Heart left ventricle (tissue), 16 donors: ENCODE measurements at regions not wholly inside any gene's neighbourhood (a gene's known extent, or its start where the extent isn't known, plus 50 kb on each side); places are given as distances from the start of the nearest gene placed in this dataset.

Experiments
- ATAC-seq, 4 donors: fragments of 200-7000 bp; cut with Tn5 transposase; one replicate each; pipeline ENCODE4 v1.9.1; 2020 to 2022; ENCODE audit warnings: moderate library complexity in 4 of 4, mild to moderate bottlenecking in 3 of 4, moderate number of reproducible peaks in 1 of 4
- DNase-seq, 5 donors: peaks; one replicate each; pipeline ENCODE4 v3.0.0-alpha.2; 2020
- H3K27ac ChIP-seq, 12 donors: fragments of 200-600 bp; sonication (generic) in 4 of 12; one replicate each; pipeline versions ENCODE4 v1.5.0 to v1.8.0; 2016 to 2022; ENCODE audit warnings: mild to moderate bottlenecking in 2 of 12
- H3K27me3 ChIP-seq, 9 donors: fragments of 200-600 bp; sonication (generic) in 2 of 9; one replicate each; pipeline versions ENCODE4 v1.5.1 to v1.8.0; 2016 to 2022; ENCODE audit warnings: mild to moderate bottlenecking in 3 of 9
- H3K36me3 ChIP-seq, 9 donors: fragments of 200-600 bp; sonication (generic) in 2 of 9; one replicate each; pipeline versions ENCODE4 v1.5.0 to v1.8.0; 2018 to 2022; ENCODE audit warnings: mild to moderate bottlenecking in 2 of 9
- H3K4me1 ChIP-seq, 12 donors: fragments of 200-600 bp; sonication (generic) in 4 of 12; one replicate each; pipeline versions ENCODE4 v1.5.0 to v1.8.0; 2016 to 2022; ENCODE audit warnings: mild to moderate bottlenecking in 3 of 12
- H3K4me3 ChIP-seq, 12 donors: fragments of 200-600 bp; sonication (generic) in 4 of 12; one replicate each; pipeline versions ENCODE4 v1.5.0 to v1.8.0; 2017 to 2022; ENCODE audit warnings: mild to moderate bottlenecking in 9 of 12, moderate library complexity in 4 of 12
- H3K9me3 ChIP-seq, 12 donors: fragments of 200-600 bp; sonication (generic) in 4 of 12; one replicate each; pipeline versions ENCODE4 v1.5.0 to v1.8.0; 2016 to 2022; ENCODE audit warnings: mild to moderate bottlenecking in 1 of 12
- CTCF ChIP-seq, 12 donors: fragments of 200-600 bp; sonication (generic) in 4 of 12; IDR thresholded peaks; one replicate each; pipeline versions ENCODE4 v1.5.0 to v1.8.0; 2018 to 2022; ENCODE audit warnings: antibody characterized with exemption in 12 of 12, mild to moderate bottlenecking in 5 of 12
- POLR2A ChIP-seq, 2 donors: fragments of 450-650 bp; IDR thresholded peaks; one replicate each; pipeline ENCODE4 v1.6.1; 2017; ENCODE audit warnings: antibody characterized with exemption in 2 of 2, mild to moderate bottlenecking in 2 of 2, moderate library complexity in 2 of 2
- WGBS, 4 donors: extraction: QIAGEN DNeasy Blood & Tissue Kit in 2 of 4; methylation state at CpG; one replicate each; pipeline versions ENCODE4 v1.1.5 to v1.1.7; 2013 to 2018; 5-methylcytosine and 5-hydroxymethylcytosine counted together
- intact Hi-C, 10 donors: fragments of 100-400 bp; cut with DNase I; formaldehyde crosslinking; loops; one replicate each; pipeline versions ENCODE4 v1.11.1 to v1.14.2; 2022
- donor health status: ischemic (EF 13 %, LVEDD 7.1; RV severe dilation, severe dysfunction).
- donor health status: healthy with polysubstance abuse.
- donor health status: DM: no; HTN: yes; CAD: no.
- donor health status: DM: no; HTN: no; CAD: no.
- donor health status: ischemic (EF 25% LVEDD 6.9; RV normal size, moderate dysfunction).
- donor health status: ischemic (EF 25% LVEDD 5.7; RV mildly dilated, moderate dysfunction).
- donor health status: healthy.
- donor health status: DM: yes; HTN: yes; CAD: no.
- donor health status: ischemic (EF 35%, LVEDD 5.7; RV mildly dilated, moderate dysfunction).
- donor health status: nonischemic (EF 11% LVEDD 7.7; RV severe dilation, severe dysfunction).
- donor health status: DM: yes; HTN: yes; CAD: no.
- donor health status: PGD.
- donor health status: ischemic (EF 29% LVEDD 5.4; RV normal size, mild dysfunction).
- donor health status: nonischemic (EF 23%, LVEDD 6.1; RV moderate dilation, normal function).

DNA sequence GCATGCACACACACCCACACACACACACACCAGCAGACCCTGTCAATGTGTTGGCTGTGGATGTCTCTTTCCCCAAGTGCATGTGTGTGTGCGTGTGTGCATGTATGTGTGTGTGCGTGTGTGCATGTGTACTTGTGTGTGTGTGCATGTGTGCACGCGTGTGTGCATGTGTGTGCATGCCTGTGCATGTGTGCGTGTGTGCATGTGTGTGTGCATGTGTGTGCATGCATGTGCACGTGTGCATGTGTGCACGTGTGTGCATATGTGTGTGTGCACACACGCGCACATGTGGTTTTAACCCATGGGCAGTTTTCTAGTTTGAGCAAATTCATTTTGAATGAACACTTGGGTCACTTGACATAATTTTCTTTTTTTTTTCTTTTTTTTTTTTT lies 268.8 kb upstream of the IRX1 start:
- TF ChIP-seq POLR2A (IDR thresholded peaks at IDR 0.05) (no peak), CTCF (IDR thresholded peaks at IDR 0.05) (no peak)
- Histone ChIP-seq H3K27ac (no peak overlapping the region), H3K9me3 (peaks cover 0 to 8% (median 0%) of the 10 kb centered on the region in 12 donors), H3K4me3 (no peak overlapping the region), H3K27me3 (no peaks in the 10 kb centered on the region), H3K4me1 (no peaks in the 10 kb centered on the region), H3K36me3 (no peaks in the 10 kb centered on the region)
- DNase-seq (no peak), ATAC-seq (no peak)
- intact Hi-C loops, result no loop called here
- WGBS, 4 donors, result 83 to 92% (median 87%) methylated on average over 9 of the region's 9 CpGs

GRCh38 chr5:3325972-3326840 lies 269.4 kb upstream of the IRX1 start:
- ATAC-seq (no peak), DNase-seq (no peak)
- no peak overlapping the region for H3K27ac ChIP-seq
- no peaks in the 10 kb centered on the region for H3K4me1 ChIP-seq
- H3K4me3 ChIP-seq, result no peak overlapping the region
- H3K27me3 ChIP-seq, result no peaks in the 10 kb centered on the region
- intact Hi-C loops, result no loop called here
- 78 to 85% (median 79%) methylated on average over 36 of the region's 36 CpGs for WGBS, 4 donors
- H3K9me3 ChIP-seq, result peaks cover 0 to 8% (median 0%) of the 10 kb centered on the region in 12 donors
- no peaks in the 10 kb centered on the region for H3K36me3 ChIP-seq
- TF ChIP-seq POLR2A (IDR thresholded peaks at IDR 0.05), result no peak
- TF ChIP-seq CTCF (IDR thresholded peaks at IDR 0.05), result no peak

- intact Hi-C loops, result no loop called here
- Histone ChIP-seq H3K4me3 (no peak overlapping the region), H3K9me3 (peaks cover 0 to 8% (median 0%) of the 10 kb centered on the region in 12 donors), H3K36me3 (no peaks in the 10 kb centered on the region), H3K27me3 (peaks cover 0 to 5% (median 0%) of the 10 kb centered on the region in 9 donors), H3K4me1 (no peaks in the 10 kb centered on the region), H3K27ac (no peak overlapping the region)
- 52 to 62% (median 55%) methylated on average over 27 to 28 of the region's 28 CpGs for WGBS, 4 donors
- peak in 1 of 5 donors; percentile 38 for DNase-seq
- peak in 1 of 4 donors; percentile 72 for ATAC-seq
- TF ChIP-seq CTCF (IDR thresholded peaks at IDR 0.05), result no peak
- TF ChIP-seq POLR2A (IDR thresholded peaks at IDR 0.05), result no peak
These were observed 270.2 kb upstream of the IRX1 start for GRCh38 chr5:3325201-3325971.
